ENCODE measurements at regions not wholly inside any gene's neighbourhood (a gene's known extent, or its start where the extent isn't known, plus 50 kb on each side); places are given as distances from the start of the nearest gene placed in this dataset.

DNA sequence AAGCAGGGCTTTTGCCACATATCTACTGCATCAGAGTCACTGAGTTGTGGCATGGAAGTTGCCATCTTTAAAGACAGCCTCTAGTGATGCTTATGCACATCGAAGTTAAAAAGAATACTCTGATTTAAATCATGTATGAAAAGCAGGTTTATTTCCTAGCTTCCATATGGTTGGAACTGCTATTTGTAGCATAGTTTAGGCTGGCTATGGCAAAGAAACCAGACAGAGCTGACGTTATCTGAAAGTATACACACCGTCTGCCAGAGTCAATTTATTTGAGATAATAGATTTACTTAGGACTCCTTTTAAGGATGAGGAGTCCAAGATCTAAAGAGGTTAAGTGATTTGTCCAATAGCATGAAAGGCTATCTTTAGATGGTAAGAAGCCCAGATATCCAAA is 536.9 kb upstream of the ADGRL4 start:
- POLR2A ChIA-PET: no interaction called here
- in situ Hi-C loops (cut with HindIII; ENCODE audit: extremely low pct_ligation_motif_present, low pct_unique_long_range_greater_than_20kb) (no loop called here), intact Hi-C loops (cut with micrococcal nuclease; ENCODE audit: unreplicated experiment) (no loop called here)
- no peak for DNase-seq (ENCODE audit: low spot score)
- CTCF ChIA-PET (ENCODE audit: low intra/inter-chr PET ratio, low total read pairs): no interaction called here
- H3K9me3 ChIP-seq (ENCODE audit: low read length): peaks cover 54% of the 10 kb centered on the region
- H3K27me3 ChIP-seq (ENCODE audit: control insufficient read depth in 1 of 2, insufficient read depth in 2 of 2, low read length in 2 of 2): no peaks in the 10 kb centered on the region; a peak in 1 of 5 replicates
- no TSS peak for BruUV-seq (replicated peaks)
- no peaks in the 10 kb centered on the region for H3K79me2 ChIP-seq (ENCODE audit: insufficient read depth, low read length)
- H3K9ac ChIP-seq (ENCODE audit: insufficient read depth, low read depth, low read length): no peak overlapping the region
- TF ChIP-seq GFI1 (CRISPR knock-in tag; IDR thresholded peaks at IDR 0.05; ENCODE audit: borderline replicate concordance) (no peak), SMC3 (IDR thresholded peaks at IDR 0.05; ENCODE audit: low read length) (no peak), ZNF761 (CRISPR knock-in tag; conservative IDR thresholded peaks at IDR 0.05) (no peak), FOSL2 (CRISPR knock-in tag; IDR thresholded peaks at IDR 0.05) (no peak), EZH2 (conservative IDR thresholded peaks at IDR 0.05; ENCODE audit: low read depth, low read length) (no peak), RELA (CRISPR knock-in tag; IDR thresholded peaks at IDR 0.05) (no peak), ZFP82 (CRISPR knock-in tag; IDR thresholded peaks at IDR 0.05; ENCODE audit: borderline replicate concordance) (no peak), NFYC (CRISPR knock-in tag; IDR thresholded peaks at IDR 0.05) (no peak), EED (CRISPR knock-in tag; IDR thresholded peaks at IDR 0.05) (no peak), ZKSCAN1 (IDR thresholded peaks at IDR 0.05; ENCODE audit: low read length) (no peak), HES4 (CRISPR knock-in tag; IDR thresholded peaks at IDR 0.05; ENCODE audit: borderline replicate concordance) (no peak), DPF2 (CRISPR knock-in tag; IDR thresholded peaks at IDR 0.05; ENCODE audit: borderline replicate concordance, low read depth) (no peak), MAFF (IDR thresholded peaks at IDR 0.05; ENCODE audit: low read depth, low read length) (no peak), ZBTB42 (CRISPR knock-in tag; IDR thresholded peaks at IDR 0.05) (no peak), JUNB (CRISPR knock-in tag; IDR thresholded peaks at IDR 0.05; ENCODE audit: borderline replicate concordance) (no peak), HOXA5 (CRISPR knock-in tag; IDR thresholded peaks at IDR 0.05) (no peak)
- TF ChIP-seq, protein P1, sequence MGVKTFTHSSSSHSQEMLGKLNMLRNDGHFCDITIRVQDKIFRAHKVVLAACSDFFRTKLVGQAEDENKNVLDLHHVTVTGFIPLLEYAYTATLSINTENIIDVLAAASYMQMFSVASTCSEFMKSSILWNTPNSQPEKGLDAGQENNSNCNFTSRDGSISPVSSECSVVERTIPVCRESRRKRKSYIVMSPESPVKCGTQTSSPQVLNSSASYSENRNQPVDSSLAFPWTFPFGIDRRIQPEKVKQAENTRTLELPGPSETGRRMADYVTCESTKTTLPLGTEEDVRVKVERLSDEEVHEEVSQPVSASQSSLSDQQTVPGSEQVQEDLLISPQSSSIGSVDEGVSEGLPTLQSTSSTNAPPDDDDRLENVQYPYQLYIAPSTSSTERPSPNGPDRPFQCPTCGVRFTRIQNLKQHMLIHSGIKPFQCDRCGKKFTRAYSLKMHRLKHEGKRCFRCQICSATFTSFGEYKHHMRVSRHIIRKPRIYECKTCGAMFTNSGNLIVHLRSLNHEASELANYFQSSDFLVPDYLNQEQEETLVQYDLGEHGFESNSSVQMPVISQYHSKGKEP (CRISPR knock-in tag; IDR thresholded peaks at IDR 0.05): no peak
- TF ChIP-seq, protein P2, sequence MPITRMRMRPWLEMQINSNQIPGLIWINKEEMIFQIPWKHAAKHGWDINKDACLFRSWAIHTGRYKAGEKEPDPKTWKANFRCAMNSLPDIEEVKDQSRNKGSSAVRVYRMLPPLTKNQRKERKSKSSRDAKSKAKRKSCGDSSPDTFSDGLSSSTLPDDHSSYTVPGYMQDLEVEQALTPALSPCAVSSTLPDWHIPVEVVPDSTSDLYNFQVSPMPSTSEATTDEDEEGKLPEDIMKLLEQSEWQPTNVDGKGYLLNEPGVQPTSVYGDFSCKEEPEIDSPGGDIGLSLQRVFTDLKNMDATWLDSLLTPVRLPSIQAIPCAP (CRISPR knock-in tag; IDR thresholded peaks at IDR 0.05; ENCODE audit: low read depth): no peak
- TF ChIP-seq, protein P3, sequence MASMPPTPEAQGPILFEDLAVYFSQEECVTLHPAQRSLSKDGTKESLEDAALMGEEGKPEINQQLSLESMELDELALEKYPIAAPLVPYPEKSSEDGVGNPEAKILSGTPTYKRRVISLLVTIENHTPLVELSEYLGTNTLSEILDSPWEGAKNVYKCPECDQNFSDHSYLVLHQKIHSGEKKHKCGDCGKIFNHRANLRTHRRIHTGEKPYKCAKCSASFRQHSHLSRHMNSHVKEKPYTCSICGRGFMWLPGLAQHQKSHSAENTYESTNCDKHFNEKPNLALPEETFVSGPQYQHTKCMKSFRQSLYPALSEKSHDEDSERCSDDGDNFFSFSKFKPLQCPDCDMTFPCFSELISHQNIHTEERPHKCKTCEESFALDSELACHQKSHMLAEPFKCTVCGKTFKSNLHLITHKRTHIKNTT (CRISPR knock-in tag; IDR thresholded peaks at IDR 0.05): no peak
- H4K20me1 ChIP-seq (ENCODE audit: insufficient read depth, low read length): no peaks in the 10 kb centered on the region
- no peak overlapping the region for H3K4me3 ChIP-seq (replicated peaks in 1 of 3; ENCODE audit: insufficient read depth in 1 of 3, low read depth in 2 of 3, low read length in 3 of 3)
- ATAC-seq: no peak
- no peaks in the 10 kb centered on the region for H3K4me1 ChIP-seq (ENCODE audit: insufficient read depth, low read length)
- FAIRE-seq: no peak
- no peak overlapping the region for H3K4me2 ChIP-seq (ENCODE audit: low read depth, low read length)
- H2AFZ ChIP-seq (ENCODE audit: low read length): no peak overlapping the region
- no peak overlapping the region for H3K27ac ChIP-seq (ENCODE audit: extremely low read length, insufficient read depth, low read length)
- H3K36me3 ChIP-seq (replicated peaks in 1 of 2; ENCODE audit: control insufficient read depth in 1 of 2, insufficient read depth in 2 of 2, low read length in 2 of 2): no peaks in the 10 kb centered on the region
- 6% methylated on average over 3 of the region's 3 CpGs for WGBS (ENCODE audit: low lambda C conversion rate)

All from HepG2 (cell line).